ENCODE measurements at regions not wholly inside any gene's neighbourhood (a gene's known extent, or its start where the extent isn't known, plus 50 kb on each side); places are given as distances from the start of the nearest gene placed in this dataset.

DNA sequence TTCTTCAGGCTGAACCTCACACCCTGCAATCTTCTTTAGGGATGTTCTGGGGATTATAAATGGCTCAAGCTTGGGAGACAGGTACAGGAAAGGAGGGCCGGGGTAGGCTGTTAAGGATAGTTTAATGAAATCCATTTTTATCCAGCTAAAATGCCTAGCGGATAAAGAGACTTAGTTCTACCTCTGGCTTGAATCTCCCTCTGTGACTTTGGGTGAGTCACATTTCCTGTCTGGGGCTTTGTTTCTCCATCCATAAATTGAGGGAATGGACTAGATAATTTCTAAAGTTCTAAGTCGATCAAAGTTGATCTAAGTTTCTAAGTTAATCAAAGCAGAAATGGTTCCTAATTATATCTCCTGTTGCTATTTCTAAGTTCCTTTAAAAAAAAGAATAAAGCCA lies 319.6 kb upstream of the E2F7 start:
- CTCF ChIA-PET = no interaction called here
- no TSS peak for BruUV-seq (replicated peaks)
- Mint-ChIP-seq H3K27ac (ENCODE audit: unreplicated experiment) (no peak overlapping the region), H3K4me3 (ENCODE audit: low read depth, unreplicated experiment) (no peak overlapping the region), H3K27me3 (ENCODE audit: unreplicated experiment) (no peaks in the 10 kb centered on the region), H3K36me3 (ENCODE audit: insufficient read depth, unreplicated experiment) (no peaks in the 10 kb centered on the region), H3K4me1 (ENCODE audit: low read depth, unreplicated experiment) (no peaks in the 10 kb centered on the region), H3K9me3 (ENCODE audit: low read depth, unreplicated experiment) (no peaks in the 10 kb centered on the region)
- TF ChIP-seq, protein P1, sequence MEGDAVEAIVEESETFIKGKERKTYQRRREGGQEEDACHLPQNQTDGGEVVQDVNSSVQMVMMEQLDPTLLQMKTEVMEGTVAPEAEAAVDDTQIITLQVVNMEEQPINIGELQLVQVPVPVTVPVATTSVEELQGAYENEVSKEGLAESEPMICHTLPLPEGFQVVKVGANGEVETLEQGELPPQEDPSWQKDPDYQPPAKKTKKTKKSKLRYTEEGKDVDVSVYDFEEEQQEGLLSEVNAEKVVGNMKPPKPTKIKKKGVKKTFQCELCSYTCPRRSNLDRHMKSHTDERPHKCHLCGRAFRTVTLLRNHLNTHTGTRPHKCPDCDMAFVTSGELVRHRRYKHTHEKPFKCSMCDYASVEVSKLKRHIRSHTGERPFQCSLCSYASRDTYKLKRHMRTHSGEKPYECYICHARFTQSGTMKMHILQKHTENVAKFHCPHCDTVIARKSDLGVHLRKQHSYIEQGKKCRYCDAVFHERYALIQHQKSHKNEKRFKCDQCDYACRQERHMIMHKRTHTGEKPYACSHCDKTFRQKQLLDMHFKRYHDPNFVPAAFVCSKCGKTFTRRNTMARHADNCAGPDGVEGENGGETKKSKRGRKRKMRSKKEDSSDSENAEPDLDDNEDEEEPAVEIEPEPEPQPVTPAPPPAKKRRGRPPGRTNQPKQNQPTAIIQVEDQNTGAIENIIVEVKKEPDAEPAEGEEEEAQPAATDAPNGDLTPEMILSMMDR (IDR thresholded peaks at IDR 0.05; ENCODE audit: unreplicated experiment) = no peak
- DNase-seq = no peak
- intact Hi-C loops (cut with micrococcal nuclease; ENCODE audit: unreplicated experiment) = no loop called here

DNA sequence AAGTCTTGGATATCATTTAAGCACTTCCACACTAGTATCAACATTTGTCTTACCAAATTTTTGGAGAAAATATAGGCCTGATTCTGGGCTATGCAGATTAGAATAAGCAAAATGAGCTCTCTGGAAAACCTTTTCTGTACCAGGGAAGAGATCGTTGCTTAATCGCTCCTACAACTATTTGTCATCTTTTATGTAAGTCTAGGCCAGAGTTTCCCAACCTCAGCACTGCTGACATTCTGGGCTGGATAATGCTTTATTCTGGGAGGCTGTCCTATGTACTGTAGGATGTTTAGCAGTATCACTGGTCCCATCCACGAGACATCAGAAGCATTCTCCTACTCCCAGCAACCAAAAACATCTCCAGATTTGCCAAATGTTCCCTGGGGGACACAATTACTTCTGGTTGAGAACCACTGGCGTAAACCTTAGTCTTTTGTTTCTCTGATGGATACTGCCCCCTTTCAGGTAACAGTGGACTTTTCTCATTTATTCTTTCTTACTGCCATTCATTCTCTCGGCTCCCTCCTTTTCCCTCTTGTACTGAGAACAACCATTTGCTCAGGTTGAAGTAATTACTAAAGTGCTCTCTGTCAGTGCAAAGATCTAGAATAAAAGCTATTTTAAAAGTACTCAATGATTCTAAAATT lies 316.9 kb upstream of the E2F7 start:
- H3K27ac Mint-ChIP-seq (ENCODE audit: unreplicated experiment) = no peak overlapping the region
- intact Hi-C loops (cut with micrococcal nuclease; ENCODE audit: unreplicated experiment) = no loop called here
- TF ChIP-seq, protein P1 (IDR thresholded peaks at IDR 0.05; ENCODE audit: unreplicated experiment) = no peak

DNA sequence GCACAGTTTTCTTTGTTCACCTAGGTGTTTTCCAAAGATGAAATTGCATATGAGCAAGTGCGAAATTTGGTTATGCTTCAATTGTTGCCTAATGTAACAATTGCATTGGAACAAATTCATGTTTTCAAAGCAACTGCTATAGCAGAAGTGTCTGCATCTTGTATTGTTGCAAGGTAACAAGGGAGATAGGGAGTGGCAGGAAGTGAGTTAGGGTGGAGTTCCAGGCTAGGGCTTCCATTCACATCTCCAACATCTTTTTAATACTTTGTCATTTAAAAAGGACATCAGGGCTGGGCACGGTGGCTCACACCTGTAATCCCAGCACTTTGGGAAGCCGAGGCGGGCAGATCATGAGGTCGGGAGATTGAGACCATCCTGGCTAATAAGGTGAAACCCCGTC lies 312.3 kb upstream of the E2F7 start:
- CTCF ChIA-PET = no interaction called here
- intact Hi-C loops (cut with micrococcal nuclease; ENCODE audit: unreplicated experiment) = loop anchor here (10.0 kb wide), 1 partner anchor 307 kb away; no protein-coding TSS in a partner anchor
- no peaks in the 10 kb centered on the region for H3K36me3 Mint-ChIP-seq (ENCODE audit: insufficient read depth, unreplicated experiment)
- H3K4me3 Mint-ChIP-seq (ENCODE audit: low read depth, unreplicated experiment) = no peak overlapping the region
- H3K27ac Mint-ChIP-seq (ENCODE audit: unreplicated experiment) = no peak overlapping the region
- peaks cover 2% of the 10 kb centered on the region for H3K4me1 Mint-ChIP-seq (ENCODE audit: low read depth, unreplicated experiment)
- TF ChIP-seq, protein P1 (IDR thresholded peaks at IDR 0.05; ENCODE audit: unreplicated experiment) = no peak
- BruUV-seq (replicated peaks) = no TSS peak
- no peak for DNase-seq
- H3K9me3 Mint-ChIP-seq (ENCODE audit: low read depth, unreplicated experiment) = no peaks in the 10 kb centered on the region
- H3K27me3 Mint-ChIP-seq (ENCODE audit: unreplicated experiment) = no peaks in the 10 kb centered on the region

More for the DNA sequence above, 316.9 kb upstream of the E2F7 start:
- Mint-ChIP-seq H3K27me3 (ENCODE audit: unreplicated experiment) (no peaks in the 10 kb centered on the region), H3K4me1 (ENCODE audit: low read depth, unreplicated experiment) (no peaks in the 10 kb centered on the region), H3K9me3 (ENCODE audit: low read depth, unreplicated experiment) (no peaks in the 10 kb centered on the region), H3K36me3 (ENCODE audit: insufficient read depth, unreplicated experiment) (no peaks in the 10 kb centered on the region), H3K4me3 (ENCODE audit: low read depth, unreplicated experiment) (no peak overlapping the region)
- no peak for DNase-seq
- BruUV-seq (replicated peaks) = no TSS peak
- CTCF ChIA-PET = no interaction called here

DNA sequence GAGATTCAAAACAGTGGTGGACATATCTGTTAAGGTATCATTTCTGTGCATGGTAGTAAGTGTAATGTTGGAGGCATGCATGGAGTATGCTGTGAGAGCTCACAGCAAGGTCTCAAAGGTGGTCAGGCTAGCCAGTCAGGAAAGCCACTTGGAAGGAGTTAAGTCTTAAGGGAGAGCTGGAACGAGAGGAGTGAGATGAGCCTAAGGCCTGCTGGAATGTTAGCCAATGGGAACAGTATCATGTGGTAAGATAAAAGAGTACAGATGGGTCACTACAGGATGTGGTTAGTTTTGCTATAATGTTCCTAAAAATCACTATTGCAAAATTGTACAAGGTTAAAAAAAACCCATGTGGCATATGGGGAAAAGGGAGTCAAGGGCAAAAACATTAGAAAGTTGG lies 311.7 kb upstream of the E2F7 start:
- intact Hi-C loops (cut with micrococcal nuclease; ENCODE audit: unreplicated experiment) = loop anchor here (10.0 kb wide), 1 partner anchor 308 kb away; no protein-coding TSS in a partner anchor

More for the DNA sequence above, 311.7 kb upstream of the E2F7 start:
- no peaks in the 10 kb centered on the region for H3K9me3 Mint-ChIP-seq (ENCODE audit: low read depth, unreplicated experiment)
- TF ChIP-seq, protein P1 (IDR thresholded peaks at IDR 0.05; ENCODE audit: unreplicated experiment) = no peak
- CTCF ChIA-PET = no interaction called here
- no TSS peak for BruUV-seq (replicated peaks)
- no peak for DNase-seq
- peaks cover 7% of the 10 kb centered on the region for H3K4me1 Mint-ChIP-seq (ENCODE audit: low read depth, unreplicated experiment)
- H3K27me3 Mint-ChIP-seq (ENCODE audit: unreplicated experiment) = no peaks in the 10 kb centered on the region
- no peak overlapping the region for H3K4me3 Mint-ChIP-seq (ENCODE audit: low read depth, unreplicated experiment)
- no peaks in the 10 kb centered on the region for H3K36me3 Mint-ChIP-seq (ENCODE audit: insufficient read depth, unreplicated experiment)
- no peak overlapping the region for H3K27ac Mint-ChIP-seq (ENCODE audit: unreplicated experiment)
